ENCODE measurements at regions not wholly inside any gene's neighbourhood (a gene's known extent, or its start where the extent isn't known, plus 50 kb on each side); places are given as distances from the start of the nearest gene placed in this dataset.
A peak's percentile ranks its signal among the peaks of the same experiment; 100 is the strongest.

GRCh38 chr7:35480806-35481205 lies 214.1 kb downstream of the HERPUD2 start:
- intact Hi-C loops (cut with DNase I; ENCODE audit: low total_unique reads): no loop called here
- peak in 1 of 2 donors; percentile 18 for DNase-seq
- no peaks in the 10 kb centered on the region for H3K4me1 ChIP-seq
- no peaks in the 10 kb centered on the region for H3K36me3 ChIP-seq
- no peak overlapping the region for H3K27ac ChIP-seq
- TF ChIP-seq EP300 (IDR thresholded peaks at IDR 0.05) (no peak), CTCF (IDR thresholded peaks at IDR 0.05) (no peak), POLR2AphosphoS5 (IDR thresholded peaks at IDR 0.05) (no peak), POLR2A (IDR thresholded peaks at IDR 0.05) (no peak)
- peaks cover 0 to 10% (median 8%) of the 10 kb centered on the region in 4 donors for H3K9me3 ChIP-seq
- H3K4me3 ChIP-seq: no peak overlapping the region
- H3K27me3 ChIP-seq: no peaks in the 10 kb centered on the region
- 50 to 64% (median 55%) methylated on average over 3 of the region's 3 CpGs for WGBS, 5 donors

- TF ChIP-seq POLR2AphosphoS5 (IDR thresholded peaks at IDR 0.05): no peak
- no peak for TF ChIP-seq POLR2A (IDR thresholded peaks at IDR 0.05)
- no peak for TF ChIP-seq CTCF (IDR thresholded peaks at IDR 0.05)
- TF ChIP-seq EP300 (IDR thresholded peaks at IDR 0.05): no peak
- WGBS, 5 donors: 65 to 74% (median 69%) methylated on average over 6 of the region's 6 CpGs
- no peak overlapping the region for H3K27ac ChIP-seq
- H3K9me3 ChIP-seq: peaks cover 0 to 10% (median 8%) of the 10 kb centered on the region in 4 donors
- intact Hi-C loops (cut with DNase I; ENCODE audit: low total_unique reads): no loop called here
- no peak overlapping the region for H3K4me3 ChIP-seq
- H3K36me3 ChIP-seq: no peaks in the 10 kb centered on the region
- H3K4me1 ChIP-seq: no peaks in the 10 kb centered on the region
- peaks cover 0 to 4% (median 0%) of the 10 kb centered on the region in 3 donors for H3K27me3 ChIP-seq
- no peak for DNase-seq
Measured at GRCh38 chr7:35477609-35478008, 217.3 kb downstream of the HERPUD2 start.

GRCh38 chr7:35474100-35474499 lies 220.2 kb upstream of the TBX20 start:
- Histone ChIP-seq H3K27me3 (peaks cover 0 to 4% (median 0%) of the 10 kb centered on the region in 3 donors), H3K36me3 (no peaks in the 10 kb centered on the region), H3K27ac (no peak overlapping the region), H3K9me3 (peaks cover 0 to 10% (median 8%) of the 10 kb centered on the region in 4 donors), H3K4me3 (no peak overlapping the region), H3K4me1 (no peaks in the 10 kb centered on the region)
- 59 to 87% (median 70%) methylated on average over 1 of the region's 1 CpG for WGBS, 5 donors
- DNase-seq: no peak
- TF ChIP-seq POLR2AphosphoS5 (IDR thresholded peaks at IDR 0.05): no peak
- no peak for TF ChIP-seq POLR2A (IDR thresholded peaks at IDR 0.05)
- no peak for TF ChIP-seq CTCF (IDR thresholded peaks at IDR 0.05)
- intact Hi-C loops (cut with DNase I; ENCODE audit: low total_unique reads): no loop called here

GRCh38 chr7:35468606-35469005 lies 214.7 kb upstream of the TBX20 start:
- peaks cover 0 to 9% (median 0%) of the 10 kb centered on the region in 3 donors for H3K27me3 ChIP-seq
- intact Hi-C loops (cut with DNase I; ENCODE audit: low total_unique reads): no loop called here
- WGBS, 5 donors: 56 to 81% (median 63%) methylated on average over 5 of the region's 5 CpGs

More at GRCh38 chr7:35468606-35469005, 214.7 kb upstream of the TBX20 start:
- DNase-seq: no peak
- Histone ChIP-seq H3K4me1 (peaks cover 0 to 6% (median 0%) of the 10 kb centered on the region in 4 donors), H3K9me3 (no peaks in the 10 kb centered on the region), H3K4me3 (no peak overlapping the region), H3K27ac (no peak overlapping the region), H3K36me3 (no peaks in the 10 kb centered on the region)
- TF ChIP-seq POLR2A (IDR thresholded peaks at IDR 0.05) (no peak), CTCF (IDR thresholded peaks at IDR 0.05) (no peak), EP300 (IDR thresholded peaks at IDR 0.05) (no peak), POLR2AphosphoS5 (IDR thresholded peaks at IDR 0.05) (no peak)
